ENCODE measurements at regions not wholly inside any gene's neighbourhood (a gene's known extent, or its start where the extent isn't known, plus 50 kb on each side); places are given as distances from the start of the nearest gene placed in this dataset.

DNA sequence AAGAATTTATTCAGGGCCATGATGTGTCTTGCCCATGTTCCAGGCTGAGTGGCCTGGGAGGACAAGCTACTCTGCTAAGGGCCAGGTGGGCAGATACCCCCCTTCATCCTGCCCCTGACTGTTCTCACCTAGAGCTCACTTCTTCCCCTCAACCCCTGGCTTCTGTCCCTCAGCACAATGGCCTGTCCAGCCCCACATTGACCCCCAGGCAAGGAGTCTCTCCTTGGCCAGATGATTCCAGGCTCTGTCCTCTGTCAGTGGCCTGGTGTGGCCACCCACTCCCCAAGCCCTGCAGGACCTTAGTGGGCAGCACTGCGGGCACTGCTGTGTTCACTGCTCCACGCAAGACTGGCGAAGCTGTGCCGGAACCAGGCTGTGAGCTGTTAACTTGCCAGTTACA, 460.0 kb downstream of the MATN1 start:
- TF ChIP-seq EZH2 (IDR thresholded peaks at IDR 0.05) (no peak), EZH2phosphoT487 (IDR thresholded peaks at IDR 0.05) (no peak)
- TF ChIP-seq, protein P1, sequence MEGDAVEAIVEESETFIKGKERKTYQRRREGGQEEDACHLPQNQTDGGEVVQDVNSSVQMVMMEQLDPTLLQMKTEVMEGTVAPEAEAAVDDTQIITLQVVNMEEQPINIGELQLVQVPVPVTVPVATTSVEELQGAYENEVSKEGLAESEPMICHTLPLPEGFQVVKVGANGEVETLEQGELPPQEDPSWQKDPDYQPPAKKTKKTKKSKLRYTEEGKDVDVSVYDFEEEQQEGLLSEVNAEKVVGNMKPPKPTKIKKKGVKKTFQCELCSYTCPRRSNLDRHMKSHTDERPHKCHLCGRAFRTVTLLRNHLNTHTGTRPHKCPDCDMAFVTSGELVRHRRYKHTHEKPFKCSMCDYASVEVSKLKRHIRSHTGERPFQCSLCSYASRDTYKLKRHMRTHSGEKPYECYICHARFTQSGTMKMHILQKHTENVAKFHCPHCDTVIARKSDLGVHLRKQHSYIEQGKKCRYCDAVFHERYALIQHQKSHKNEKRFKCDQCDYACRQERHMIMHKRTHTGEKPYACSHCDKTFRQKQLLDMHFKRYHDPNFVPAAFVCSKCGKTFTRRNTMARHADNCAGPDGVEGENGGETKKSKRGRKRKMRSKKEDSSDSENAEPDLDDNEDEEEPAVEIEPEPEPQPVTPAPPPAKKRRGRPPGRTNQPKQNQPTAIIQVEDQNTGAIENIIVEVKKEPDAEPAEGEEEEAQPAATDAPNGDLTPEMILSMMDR (IDR thresholded peaks at IDR 0.05) = no peak

Measured in neural progenitor cell (in vitro differentiated cells).